AG09319 (cell line): ENCODE measurements at regions not wholly inside any gene's neighbourhood (a gene's known extent, or its start where the extent isn't known, plus 50 kb on each side); places are given as distances from the start of the nearest gene placed in this dataset.

Experiments
- DNase-seq: peaks from one replicate; pipeline ENCODE4 v3.0.0-alpha.2; 2010; ENCODE audit warnings: low read depth; ENCODE audit errors: extremely low read depth
- CTCF ChIP-seq: IDR thresholded peaks from 2 replicates; pipeline ENCODE4 v1.5.1; 2011; ENCODE audit warnings: low read depth, mild to moderate bottlenecking, inconsistent platforms, low read length, moderate library complexity

DNA sequence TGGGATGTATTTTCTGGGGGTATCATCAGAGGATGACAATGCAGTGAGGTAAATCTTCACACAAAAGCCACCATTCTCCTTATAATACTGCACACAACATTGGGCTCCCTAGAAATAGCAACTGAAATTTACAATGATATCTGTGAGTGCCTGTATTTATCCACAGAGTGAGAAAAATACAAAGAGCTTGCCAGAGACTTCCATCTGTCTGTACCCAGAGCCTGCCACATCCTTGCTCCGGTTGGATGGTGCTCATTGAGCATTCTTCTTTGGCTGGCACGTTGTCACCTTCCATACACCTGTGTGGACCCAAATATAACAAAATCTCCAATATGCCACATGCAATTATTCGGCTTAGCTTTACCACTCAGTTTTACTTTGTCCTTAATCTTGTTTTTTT, 189.5 kb upstream of the UFM1 start:
- no peak for TF ChIP-seq CTCF

DNA sequence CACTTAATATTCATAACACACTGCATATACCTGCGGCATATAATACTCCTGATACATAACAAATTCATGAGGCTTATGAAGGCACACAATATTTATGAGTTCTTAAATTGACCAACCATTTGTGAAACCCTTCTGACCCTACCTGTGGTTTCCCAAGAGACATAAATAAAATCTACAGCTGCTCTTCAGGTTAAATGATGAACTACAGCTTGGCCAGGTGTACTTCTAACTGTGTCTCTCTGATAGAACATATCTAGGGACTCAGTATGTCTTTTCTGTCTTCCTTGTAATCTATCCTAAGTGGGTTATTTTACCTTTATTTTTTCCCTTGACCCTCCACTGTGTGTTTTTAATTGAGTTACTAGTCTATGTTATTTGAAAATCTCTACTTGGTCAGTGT, 189.9 kb upstream of the UFM1 start:
- no peak for TF ChIP-seq CTCF
- no peak for DNase-seq

More for the DNA sequence above, 189.5 kb upstream of the UFM1 start:
- no peak for DNase-seq

- TF ChIP-seq CTCF = no peak
- no peak for DNase-seq
These were observed 202.6 kb upstream of the UFM1 start for GRCh38 chr13:38147050-38147449.

GRCh38 chr13:38141792-38142191, 207.9 kb upstream of the UFM1 start:
- no peak for DNase-seq
- TF ChIP-seq CTCF = no peak

- TF ChIP-seq CTCF = no peak
- no peak for DNase-seq
These were observed 214.1 kb upstream of the UFM1 start for GRCh38 chr13:38135592-38135991.

DNA sequence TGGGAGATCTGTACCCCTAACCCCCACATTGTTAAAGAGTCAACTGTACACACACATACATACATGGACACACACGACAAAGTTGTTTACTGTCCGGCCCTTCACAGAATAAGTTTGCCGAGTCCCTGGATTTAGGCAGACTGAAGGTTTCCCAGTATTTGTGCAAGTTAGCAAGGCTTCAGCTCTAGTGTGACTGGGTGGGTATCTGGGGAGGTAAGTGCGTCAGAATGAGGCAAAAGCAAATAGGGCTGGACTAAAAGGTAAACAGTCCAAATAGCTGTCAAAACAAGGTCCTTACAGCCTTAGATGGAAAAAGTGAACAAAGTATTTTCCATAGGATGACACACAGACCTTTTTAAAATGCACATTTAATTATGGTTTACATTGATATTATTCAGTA, 228.4 kb upstream of the UFM1 start:
- DNase-seq = no peak
- no peak for TF ChIP-seq CTCF

DNA sequence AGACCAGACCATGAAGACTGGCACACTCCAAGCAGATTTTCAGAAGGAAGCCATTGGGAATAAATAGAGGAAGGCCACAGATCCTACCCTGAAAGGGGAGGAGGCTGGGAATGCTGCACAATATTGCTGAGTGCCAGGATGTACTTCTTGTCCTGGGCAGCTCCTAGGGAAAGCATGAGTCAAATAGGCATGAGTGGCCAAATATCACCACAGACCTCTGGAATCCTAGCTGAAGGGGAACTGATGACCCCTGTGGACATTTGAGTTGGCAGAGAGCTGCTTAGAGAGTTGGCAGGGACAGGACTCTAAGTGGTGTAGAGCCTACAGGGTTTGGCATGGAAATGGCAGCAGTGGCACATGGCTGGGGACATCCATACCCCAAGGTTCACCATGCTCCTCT, 234.3 kb upstream of the TRPC4 start:
- no peak for TF ChIP-seq CTCF
- DNase-seq = no peak
